Colonic mucosa (tissue), 4 donors: ENCODE measurements at regions not wholly inside any gene's neighbourhood (a gene's known extent, or its start where the extent isn't known, plus 50 kb on each side); places are given as distances from the start of the nearest gene placed in this dataset.

Experiments
- DNase-seq: peaks from one replicate; pipeline ENCODE4 v3.0.0-alpha.2; 2020
- H3K27ac ChIP-seq: fragments of 200-600 bp; one replicate; pipeline ENCODE4 v1.8.0; 2021
- H3K27me3 ChIP-seq: fragments of 200-600 bp; one replicate; pipeline ENCODE4 v1.8.0; 2021
- H3K36me3 ChIP-seq: fragments of 200-600 bp; one replicate; pipeline ENCODE4 v1.8.0; 2021
- H3K4me1 ChIP-seq: fragments of 200-600 bp; one replicate; pipeline ENCODE4 v1.8.0; 2021; ENCODE audit warnings: mild to moderate bottlenecking
- H3K4me3 ChIP-seq: fragments of 200-600 bp; one replicate; pipeline ENCODE4 v1.8.0; 2021
- H3K9ac ChIP-seq, 2 donors: one replicate each; pipeline ENCODE4 v1.7.0; 2013; ENCODE audit warnings: control low read depth in 2 of 2, low read depth in 2 of 2, low read length in 2 of 2
- H3K9me3 ChIP-seq: fragments of 200-600 bp; one replicate; pipeline ENCODE4 v1.8.0; 2021
- CTCF ChIP-seq: fragments of 200-600 bp; IDR thresholded peaks from one replicate; pipeline ENCODE4 v1.8.0; 2022; ENCODE audit warnings: antibody characterized with exemption, mild to moderate bottlenecking
- intact Hi-C: fragments of 100-400 bp; cut with DNase I; formaldehyde crosslinking; loops from one replicate; pipeline ENCODE4 v1.14.1; 2022
- donor health status: healthy.
- donor health status: DM: no; HTN: no; CAD: no.
- donor health status: DM: no; HTN: no; CAD: no.

- Histone ChIP-seq H3K4me1 (no peaks in the 10 kb centered on the region), H3K9ac (no peak overlapping the region), H3K27me3 (no peaks in the 10 kb centered on the region), H3K4me3 (no peak overlapping the region), H3K36me3 (no peaks in the 10 kb centered on the region), H3K27ac (no peak overlapping the region), H3K9me3 (no peaks in the 10 kb centered on the region)
- intact Hi-C loops, result no loop called here
- no peak for DNase-seq
- no peak for TF ChIP-seq CTCF
Measured at GRCh38 chr18:78069784-78070664, 820.4 kb downstream of the GALR1 start.

GRCh38 chr18:78071166-78071710 lies 821.6 kb downstream of the GALR1 start:
- Histone ChIP-seq H3K4me1 (no peaks in the 10 kb centered on the region), H3K36me3 (no peaks in the 10 kb centered on the region), H3K27me3 (no peaks in the 10 kb centered on the region), H3K9me3 (no peaks in the 10 kb centered on the region), H3K27ac (no peak overlapping the region), H3K4me3 (no peak overlapping the region), H3K9ac (no peak overlapping the region)
- intact Hi-C loops, result no loop called here
- no peak for TF ChIP-seq CTCF
- DNase-seq, result no peak

GRCh38 chr18:78071776-78072175 lies 822.1 kb downstream of the GALR1 start:
- no peak for TF ChIP-seq CTCF
- H3K4me1 ChIP-seq, result no peaks in the 10 kb centered on the region
- H3K9me3 ChIP-seq, result no peaks in the 10 kb centered on the region
- intact Hi-C loops, result no loop called here
- no peak overlapping the region for H3K27ac ChIP-seq
- no peak overlapping the region for H3K9ac ChIP-seq
- H3K27me3 ChIP-seq, result no peaks in the 10 kb centered on the region
- DNase-seq, result no peak
- H3K4me3 ChIP-seq, result no peak overlapping the region
- no peaks in the 10 kb centered on the region for H3K36me3 ChIP-seq

GRCh38 chr18:78072375-78072774 lies 822.7 kb downstream of the GALR1 start:
- no peaks in the 10 kb centered on the region for H3K36me3 ChIP-seq
- no peak overlapping the region for H3K4me3 ChIP-seq
- no peak for TF ChIP-seq CTCF
- H3K9me3 ChIP-seq, result no peaks in the 10 kb centered on the region
- no peak for DNase-seq
- intact Hi-C loops, result no loop called here
- no peak overlapping the region for H3K27ac ChIP-seq
- H3K27me3 ChIP-seq, result no peaks in the 10 kb centered on the region
- H3K4me1 ChIP-seq, result no peaks in the 10 kb centered on the region
- no peak overlapping the region for H3K9ac ChIP-seq

- Histone ChIP-seq H3K9me3 (no peaks in the 10 kb centered on the region), H3K27me3 (no peaks in the 10 kb centered on the region), H3K9ac (no peak overlapping the region), H3K36me3 (no peaks in the 10 kb centered on the region), H3K27ac (no peak overlapping the region), H3K4me1 (no peaks in the 10 kb centered on the region), H3K4me3 (no peak overlapping the region)
- no peak for TF ChIP-seq CTCF
- intact Hi-C loops, result no loop called here
- no peak for DNase-seq
Measured at GRCh38 chr18:78073275-78073674, 823.6 kb downstream of the GALR1 start.
